Astrocyte (in vitro differentiated cells and primary cell): ENCODE measurements at regions not wholly inside any gene's neighbourhood (a gene's known extent, or its start where the extent isn't known, plus 50 kb on each side); places are given as distances from the start of the nearest gene placed in this dataset.

Experiments used
- DNase-seq: peaks from one replicate; pipeline ENCODE4 v3.0.0-alpha.2; 2010; ENCODE audit warnings: low read depth
- FAIRE-seq: peaks from 2 replicates; lab custom pipeline; 2011; peaks lifted over from hg19 to GRCh38; lab: Jason Lieb, UNC
- H2AFZ ChIP-seq: 2 replicates; pipeline ENCODE4 v1.6.0; 2012; ENCODE audit warnings: low read depth, low read length, inconsistent platforms
- H3K27ac ChIP-seq: 2 replicates; pipeline ENCODE4 v1.5.1; 2011; ENCODE audit warnings: low read depth, low read length, inconsistent platforms
- H3K27me3 ChIP-seq: 2 replicates; pipeline ENCODE4 v1.6.0; 2011; ENCODE audit warnings: low read length, inconsistent platforms; ENCODE audit not compliant: insufficient read depth
- H3K36me3 ChIP-seq: 2 replicates; pipeline ENCODE4 v1.5.1; 2011; ENCODE audit warnings: low read length, inconsistent platforms; ENCODE audit not compliant: insufficient read depth
- H3K4me1 ChIP-seq: 2 replicates; pipeline ENCODE4 v1.5.1; 2011; ENCODE audit warnings: low read length, inconsistent platforms; ENCODE audit not compliant: insufficient read depth
- H3K4me2 ChIP-seq: 2 replicates; pipeline ENCODE4 v1.6.0; 2012; ENCODE audit warnings: low read length, inconsistent platforms
- H3K4me3 ChIP-seq: 2 replicates; pipeline ENCODE4 v1.5.1; 2011; ENCODE audit warnings: low read depth, mild to moderate bottlenecking, low read length, inconsistent platforms; ENCODE audit not compliant: insufficient read depth
- H3K79me2 ChIP-seq: 2 replicates; pipeline ENCODE4 v1.6.0; 2012; ENCODE audit warnings: mild to moderate bottlenecking, low read length, inconsistent platforms; ENCODE audit not compliant: insufficient read depth
- H3K9ac ChIP-seq: 2 replicates; pipeline ENCODE4 v1.6.0; 2012; ENCODE audit warnings: mild to moderate bottlenecking, low read length, inconsistent platforms
- H3K9me3 ChIP-seq: 2 replicates; pipeline ENCODE4 v1.5.1; 2012; ENCODE audit warnings: low read depth, mild to moderate bottlenecking, low read length, inconsistent platforms; ENCODE audit not compliant: insufficient read depth
- H4K20me1 ChIP-seq: 2 replicates; pipeline ENCODE4 v1.6.0; 2012; ENCODE audit warnings: low read length, inconsistent platforms; ENCODE audit not compliant: insufficient read depth
- H3K27ac Mint-ChIP-seq: one replicate; pipeline ENCODE4 v1.8.0; 2021; ENCODE audit warnings: mild to moderate bottlenecking, mixed read lengths; ENCODE audit not compliant: unreplicated experiment
- H3K27me3 Mint-ChIP-seq: one replicate; pipeline ENCODE4 v1.8.0; 2021; ENCODE audit warnings: low read depth, mixed read lengths; ENCODE audit not compliant: unreplicated experiment
- H3K36me3 Mint-ChIP-seq: one replicate; pipeline ENCODE4 v1.8.0; 2021; ENCODE audit warnings: low read depth, mixed read lengths; ENCODE audit not compliant: unreplicated experiment
- H3K4me1 Mint-ChIP-seq: one replicate; pipeline ENCODE4 v1.8.0; 2021; ENCODE audit warnings: low read depth, mixed read lengths; ENCODE audit not compliant: unreplicated experiment
- H3K4me3 Mint-ChIP-seq: one replicate; pipeline ENCODE4 v1.8.0; 2021; ENCODE audit warnings: mild to moderate bottlenecking, moderate library complexity, mixed read lengths; ENCODE audit not compliant: unreplicated experiment
- H3K9me3 Mint-ChIP-seq: one replicate; pipeline ENCODE4 v1.8.0; 2021; ENCODE audit warnings: mild to moderate bottlenecking, mixed read lengths; ENCODE audit not compliant: unreplicated experiment
- CTCF ChIP-seq: IDR thresholded peaks from 2 replicates; pipeline ENCODE4 v1.5.1; 2011; ENCODE audit warnings: low read depth, mild to moderate bottlenecking, inconsistent platforms, low read length, moderate library complexity; ENCODE audit not compliant: insufficient read depth
- EZH2 ChIP-seq: IDR thresholded peaks from 2 replicates; pipeline ENCODE4 v1.6.1; 2012; ENCODE audit warnings: mild to moderate bottlenecking, low read length, inconsistent platforms; ENCODE audit not compliant: insufficient read depth

- no peaks in the 10 kb centered on the region for H4K20me1 ChIP-seq
- H3K9me3 Mint-ChIP-seq, result no peaks in the 10 kb centered on the region
- no peak overlapping the region for H3K9ac ChIP-seq
- no peaks in the 10 kb centered on the region for H3K36me3 Mint-ChIP-seq
- H3K4me3 Mint-ChIP-seq, result no peak overlapping the region
- no peaks in the 10 kb centered on the region for H3K79me2 ChIP-seq
- H3K4me1 ChIP-seq, result no peaks in the 10 kb centered on the region
- no peak overlapping the region for H3K27ac Mint-ChIP-seq
- no peak for TF ChIP-seq EZH2
- no peak for TF ChIP-seq CTCF
- no peak for FAIRE-seq
- H3K9me3 ChIP-seq, result no peaks in the 10 kb centered on the region
- no peaks in the 10 kb centered on the region for H3K4me1 Mint-ChIP-seq
- no peak for DNase-seq
- no peak overlapping the region for H3K4me3 ChIP-seq
- H3K27me3 ChIP-seq, result no peaks in the 10 kb centered on the region
- no peak overlapping the region for H2AFZ ChIP-seq
- H3K36me3 ChIP-seq, result no peaks in the 10 kb centered on the region
- H3K4me2 ChIP-seq, result no peak overlapping the region
- peaks cover 18% of the 10 kb centered on the region for H3K27me3 Mint-ChIP-seq
- H3K27ac ChIP-seq, result no peak overlapping the region
Observed at GRCh38 chr5:174292348-174292747, 246.8 kb downstream of the NSG2 start.

- Mint-ChIP-seq H3K4me3 (no peak overlapping the region), H3K27ac (no peak overlapping the region), H3K9me3 (peaks cover 4% of the 10 kb centered on the region), H3K36me3 (peaks cover under 1% of the 10 kb centered on the region), H3K27me3 (peaks cover 19% of the 10 kb centered on the region), H3K4me1 (no peaks in the 10 kb centered on the region)
- Histone ChIP-seq H3K36me3 (no peaks in the 10 kb centered on the region), H3K79me2 (no peaks in the 10 kb centered on the region), H3K9me3 (no peaks in the 10 kb centered on the region), H2AFZ (no peak overlapping the region), H3K27ac (no peak overlapping the region), H3K27me3 (no peaks in the 10 kb centered on the region), H3K4me2 (no peak overlapping the region), H3K9ac (no peak overlapping the region), H4K20me1 (no peaks in the 10 kb centered on the region), H3K4me1 (no peaks in the 10 kb centered on the region), H3K4me3 (no peak overlapping the region)
- DNase-seq, result no peak
- no peak for FAIRE-seq
- TF ChIP-seq CTCF (no peak), EZH2 (no peak)
Observed at GRCh38 chr5:174293006-174293405, 247.5 kb downstream of the NSG2 start.

GRCh38 chr5:174293481-174293880, 248.0 kb downstream of the NSG2 start:
- H3K27me3 Mint-ChIP-seq, result peaks cover 20% of the 10 kb centered on the region
- TF ChIP-seq CTCF (no peak), EZH2 (no peak)
- no peaks in the 10 kb centered on the region for H3K4me1 ChIP-seq
- no peak for FAIRE-seq
- no peaks in the 10 kb centered on the region for H3K36me3 ChIP-seq
- no peak overlapping the region for H3K4me2 ChIP-seq
- H3K4me3 ChIP-seq, result no peak overlapping the region
- DNase-seq, result no peak
- no peaks in the 10 kb centered on the region for H3K9me3 ChIP-seq
- no peak overlapping the region for H2AFZ ChIP-seq
- H3K4me1 Mint-ChIP-seq, result no peaks in the 10 kb centered on the region
- no peaks in the 10 kb centered on the region for H4K20me1 ChIP-seq
- H3K9ac ChIP-seq, result no peak overlapping the region
- H3K4me3 Mint-ChIP-seq, result no peak overlapping the region
- H3K36me3 Mint-ChIP-seq, result peaks cover 2% of the 10 kb centered on the region
- H3K27ac Mint-ChIP-seq, result no peak overlapping the region
- no peaks in the 10 kb centered on the region for H3K27me3 ChIP-seq
- no peaks in the 10 kb centered on the region for H3K79me2 ChIP-seq
- no peak overlapping the region for H3K27ac ChIP-seq
- H3K9me3 Mint-ChIP-seq, result peaks cover 8% of the 10 kb centered on the region
